B cell (primary cell): ENCODE measurements at regions not wholly inside any gene's neighbourhood (a gene's known extent, or its start where the extent isn't known, plus 50 kb on each side); places are given as distances from the start of the nearest gene placed in this dataset.

ENCODE experiments used
- ATAC-seq: fragments of 200-7000 bp; cut with Tn5 transposase; one replicate; pipeline ENCODE4 v1.10.0; 2021; ENCODE audit warnings: low read depth, mild to moderate bottlenecking, moderate number of reproducible peaks, moderate library complexity
- CTCF ChIA-PET: fragments of 350-600 bp; sonication (Branson Sonifier 250); formaldehyde crosslinking; loops from one replicate; lab custom pipeline; 2021; ENCODE audit warnings: antibody characterized with exemption, inconsistent platforms; lab: Charles Lee
- POLR2A ChIA-PET: fragments of 350-600 bp; sonication (Branson Sonifier 250); formaldehyde crosslinking; loops from one replicate; lab custom pipeline; 2021; ENCODE audit warnings: antibody characterized with exemption; lab: Charles Lee
- DNase-seq: peaks from one replicate; pipeline ENCODE4 v3.0.0; 2013
- H2AFZ ChIP-seq: 2 replicates; pipeline ENCODE4 v1.6.1; 2012; ENCODE audit warnings: mild to moderate bottlenecking, low read depth, low read length; ENCODE audit not compliant: insufficient read depth, poor library complexity, severe bottlenecking
- H3K27ac ChIP-seq, 2 donors: 1 replicate in 1 of 2; 2 replicates in 1 of 2; pipeline ENCODE4 v1.5.1; 2012 to 2013; ENCODE audit warnings: low read length in 2 of 2, mild to moderate bottlenecking in 2 of 2, moderate library complexity in 1 of 2
- H3K27me3 ChIP-seq, 4 experiments: fragments of 200-600 bp in 1 of 4; sonication (generic) in 1 of 4; replicated peaks in 1 of 4; 1 replicate in 2 of 4; 2 replicates in 2 of 4; pipeline versions ENCODE4 v1.6.1 to v1.7.0; 2013 to 2016; ENCODE audit warnings: low read length in 3 of 4, mild to moderate bottlenecking in 2 of 4, mixed read lengths in 1 of 4, moderate library complexity in 1 of 4; ENCODE audit not compliant: insufficient read depth in 4 of 4, control insufficient read depth in 3 of 4; ENCODE audit errors: control extremely low read depth in 1 of 4
- H3K36me3 ChIP-seq, 2 experiments: replicated peaks in 1 of 2; 1 replicate in 1 of 2; 2 replicates in 1 of 2; pipeline versions ENCODE4 v1.6.1 to v1.7.1; 2013; ENCODE audit warnings: low read length in 1 of 2; ENCODE audit not compliant: insufficient read depth in 2 of 2, control insufficient read depth in 1 of 2; ENCODE audit errors: control extremely low read depth in 1 of 2, extremely low read depth in 1 of 2
- H3K4me1 ChIP-seq, 2 donors: fragments of 200-600 bp in 1 of 2; sonication (generic) in 1 of 2; 1 replicate in 1 of 2; 2 replicates in 1 of 2; pipeline versions ENCODE4 v1.5.1 to v1.6.1; 2013 to 2017; ENCODE audit warnings: low read length in 2 of 2; ENCODE audit not compliant: control insufficient read depth in 2 of 2, insufficient read depth in 2 of 2
- H3K4me2 ChIP-seq: replicated peaks from 2 replicates; pipeline ENCODE3; 2012; ENCODE audit warnings: mild to moderate bottlenecking, low read depth, low read length; ENCODE audit not compliant: poor library complexity, severe bottlenecking
- H3K4me3 ChIP-seq, 5 experiments: fragments of 200-600 bp in 1 of 5; sonication (generic) in 1 of 5; 1 replicate in 3 of 5; 2 replicates in 2 of 5; pipeline versions ENCODE4 v1.5.1 to v1.7.0; 2011 to 2016; ENCODE audit warnings: low read length in 4 of 5, mild to moderate bottlenecking in 4 of 5, low read depth in 2 of 5, control low read depth in 1 of 5, moderate library complexity in 1 of 5; ENCODE audit not compliant: insufficient read depth in 1 of 5; ENCODE audit errors: control extremely low read depth in 1 of 5, extremely low read depth in 1 of 5
- H3K79me2 ChIP-seq: fragments of 200-600 bp; sonication (generic); one replicate; pipeline ENCODE4 v1.6.0; 2016; ENCODE audit warnings: low read length; ENCODE audit not compliant: control insufficient read depth, insufficient read depth
- H3K9ac ChIP-seq: fragments of 200-600 bp; sonication (generic); 2 replicates; pipeline ENCODE4 v1.6.1; 2017; ENCODE audit warnings: mild to moderate bottlenecking, low read length, moderate library complexity
- H3K9me3 ChIP-seq, 3 donors: one replicate each; pipeline versions ENCODE4 v1.6.1 to v1.7.1; 2013; ENCODE audit warnings: low read length in 2 of 3; ENCODE audit not compliant: control insufficient read depth in 2 of 3, insufficient read depth in 1 of 3; ENCODE audit errors: control extremely low read depth in 1 of 3
- H4K20me1 ChIP-seq: 2 replicates; pipeline ENCODE4 v1.6.0; 2012; ENCODE audit warnings: mild to moderate bottlenecking, low read length; ENCODE audit not compliant: insufficient read depth, control insufficient read depth, poor library complexity, severe bottlenecking
- H3K27ac Mint-ChIP-seq: one replicate; pipeline ENCODE4 v1.8.0; 2021; ENCODE audit warnings: mixed read lengths
- H3K27me3 Mint-ChIP-seq: one replicate; pipeline ENCODE4 v1.8.0; 2021; ENCODE audit warnings: mixed read lengths
- H3K4me1 Mint-ChIP-seq: one replicate; pipeline ENCODE4 v1.8.0; 2021; ENCODE audit warnings: mixed read lengths
- H3K4me3 Mint-ChIP-seq: one replicate; pipeline ENCODE4 v1.8.0; 2021; ENCODE audit warnings: mixed read lengths
- H3K9me3 Mint-ChIP-seq: one replicate; pipeline ENCODE4 v1.8.0; 2022; ENCODE audit warnings: mixed read lengths; ENCODE audit not compliant: insufficient read depth
- EZH2 ChIP-seq: IDR thresholded peaks from 2 replicates; pipeline ENCODE4 v1.6.1; 2012; ENCODE audit warnings: borderline replicate concordance, low read depth, mild to moderate bottlenecking, moderate library complexity, low read length; ENCODE audit not compliant: insufficient read depth, poor library complexity, severe bottlenecking
- WGBS: methylation state at CpG from one replicate; pipeline ENCODE4 v1.1.5; 2013; ENCODE audit warnings: missing lambda C conversion rate; ENCODE audit not compliant: insufficient coverage; 5-methylcytosine and 5-hydroxymethylcytosine counted together
- intact Hi-C: fragments of 100-400 bp; cut with micrococcal nuclease; formaldehyde crosslinking; loops from one replicate; pipeline ENCODE4 v1.10.0; 2022
- TF ChIP-seq, protein P1 (sequence below): fragments of 200-600 bp; IDR thresholded peaks from one replicate; pipeline ENCODE4 v1.8.0; 2022; ENCODE audit warnings: antibody characterized with exemption, mild to moderate bottlenecking

DNA sequence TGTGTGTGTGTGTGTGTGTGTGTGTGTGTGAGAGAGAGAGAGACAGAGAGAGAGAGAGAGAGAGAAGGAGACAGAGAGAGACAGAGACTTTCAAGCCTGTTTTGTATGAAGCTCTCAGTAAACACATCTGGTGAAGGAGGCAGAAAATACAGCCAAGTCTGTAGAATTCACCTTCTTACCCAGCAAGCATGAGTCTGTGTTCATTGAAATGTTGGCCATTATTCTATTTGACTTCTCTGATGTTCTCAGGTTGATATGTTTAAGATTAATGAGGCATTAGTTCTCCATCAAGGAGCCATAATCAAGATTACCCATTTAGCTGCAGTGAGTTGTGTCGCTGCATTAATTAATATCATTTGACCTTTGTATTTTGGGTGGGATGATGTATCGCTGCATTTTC is 895.8 kb upstream of the EEF2KMT start:
- DNase-seq (no peak), ATAC-seq (no peak)
- TF ChIP-seq, protein P1, sequence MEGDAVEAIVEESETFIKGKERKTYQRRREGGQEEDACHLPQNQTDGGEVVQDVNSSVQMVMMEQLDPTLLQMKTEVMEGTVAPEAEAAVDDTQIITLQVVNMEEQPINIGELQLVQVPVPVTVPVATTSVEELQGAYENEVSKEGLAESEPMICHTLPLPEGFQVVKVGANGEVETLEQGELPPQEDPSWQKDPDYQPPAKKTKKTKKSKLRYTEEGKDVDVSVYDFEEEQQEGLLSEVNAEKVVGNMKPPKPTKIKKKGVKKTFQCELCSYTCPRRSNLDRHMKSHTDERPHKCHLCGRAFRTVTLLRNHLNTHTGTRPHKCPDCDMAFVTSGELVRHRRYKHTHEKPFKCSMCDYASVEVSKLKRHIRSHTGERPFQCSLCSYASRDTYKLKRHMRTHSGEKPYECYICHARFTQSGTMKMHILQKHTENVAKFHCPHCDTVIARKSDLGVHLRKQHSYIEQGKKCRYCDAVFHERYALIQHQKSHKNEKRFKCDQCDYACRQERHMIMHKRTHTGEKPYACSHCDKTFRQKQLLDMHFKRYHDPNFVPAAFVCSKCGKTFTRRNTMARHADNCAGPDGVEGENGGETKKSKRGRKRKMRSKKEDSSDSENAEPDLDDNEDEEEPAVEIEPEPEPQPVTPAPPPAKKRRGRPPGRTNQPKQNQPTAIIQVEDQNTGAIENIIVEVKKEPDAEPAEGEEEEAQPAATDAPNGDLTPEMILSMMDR = no peak
- TF ChIP-seq EZH2 = no peak
- Histone ChIP-seq H2AFZ (no peak overlapping the region), H3K9me3 (peaks cover 0 to 4% (median 0%) of the 10 kb centered on the region in 3 donors), H3K27ac (no peak overlapping the region), H3K4me1 (no peaks in the 10 kb centered on the region), H3K36me3 (no peaks in the 10 kb centered on the region), H3K27me3 (no peaks in the 10 kb centered on the region), H3K79me2 (no peaks in the 10 kb centered on the region), H4K20me1 (no peaks in the 10 kb centered on the region), H3K9ac (no peak overlapping the region), H3K4me3 (no peak overlapping the region), H3K4me2 (no peak overlapping the region)
- H3K4me3 Mint-ChIP-seq = no peak overlapping the region
- no peaks in the 10 kb centered on the region for H3K27me3 Mint-ChIP-seq
- ChIA-PET CTCF (no interaction called here), POLR2A (no interaction called here)
- intact Hi-C loops = no loop called here
- H3K9me3 Mint-ChIP-seq = peaks cover 5% of the 10 kb centered on the region
- H3K4me1 Mint-ChIP-seq = no peaks in the 10 kb centered on the region
- H3K27ac Mint-ChIP-seq = no peak overlapping the region
- WGBS = 100% methylated on average over 1 of the region's 2 CpGs

DNA sequence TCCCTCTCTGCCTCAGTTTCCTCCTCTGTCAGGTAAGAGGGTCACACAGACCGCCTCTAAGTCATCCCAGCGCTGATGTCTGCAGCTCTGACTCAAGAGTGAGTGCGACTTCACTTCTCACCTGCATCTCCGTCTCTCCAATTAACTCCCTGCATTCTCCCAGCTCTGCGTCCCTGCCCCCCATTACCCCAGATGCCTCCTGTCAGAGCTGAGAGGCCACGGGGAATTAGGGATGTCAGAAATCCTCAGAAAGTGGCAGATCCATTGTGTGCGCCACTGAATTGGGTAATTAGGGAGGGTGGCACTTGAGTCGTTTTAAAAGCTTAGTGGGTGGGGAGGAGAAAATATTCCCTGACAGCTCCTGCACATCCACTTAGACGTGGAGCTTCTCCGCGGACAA is 885.4 kb upstream of the EEF2KMT start:
- no peaks in the 10 kb centered on the region for H3K79me2 ChIP-seq
- H3K9me3 ChIP-seq = no peaks in the 10 kb centered on the region
- H4K20me1 ChIP-seq = no peaks in the 10 kb centered on the region
- ATAC-seq (no peak), DNase-seq (no peak)
- no peak overlapping the region for H3K9ac ChIP-seq
- H3K36me3 ChIP-seq = no peaks in the 10 kb centered on the region
- no peaks in the 10 kb centered on the region for H3K27me3 ChIP-seq
- no peak overlapping the region for H3K4me2 ChIP-seq
- no peaks in the 10 kb centered on the region for H3K9me3 Mint-ChIP-seq
- ChIA-PET POLR2A (no interaction called here), CTCF (no interaction called here)
- no peak for TF ChIP-seq EZH2
- TF ChIP-seq, protein P1 = no peak
- H3K27ac Mint-ChIP-seq = no peak overlapping the region
- H3K4me1 Mint-ChIP-seq = no peaks in the 10 kb centered on the region
- H3K27ac ChIP-seq = no peak overlapping the region
- H3K27me3 Mint-ChIP-seq = no peaks in the 10 kb centered on the region
- WGBS = 53% methylated on average over 7 of the region's 11 CpGs
- intact Hi-C loops = no loop called here
- H3K4me3 Mint-ChIP-seq = no peak overlapping the region
- H2AFZ ChIP-seq = no peak overlapping the region
- no peaks in the 10 kb centered on the region for H3K4me1 ChIP-seq
- no peak overlapping the region for H3K4me3 ChIP-seq
